ENCODE measurements at regions not wholly inside any gene's neighbourhood (a gene's known extent, or its start where the extent isn't known, plus 50 kb on each side); places are given as distances from the start of the nearest gene placed in this dataset.

- peaks cover 15% of the 10 kb centered on the region for H3K4me1 Mint-ChIP-seq (ENCODE audit: low read depth)
- no peaks in the 10 kb centered on the region for H3K36me3 Mint-ChIP-seq (ENCODE audit: low read depth)
- H3K27ac Mint-ChIP-seq (ENCODE audit: unreplicated experiment): no peak overlapping the region
- H3K4me3 Mint-ChIP-seq (ENCODE audit: unreplicated experiment): no peak overlapping the region
- DNase-seq (ENCODE audit: low spot score): no peak
- no peaks in the 10 kb centered on the region for H3K9me3 Mint-ChIP-seq (ENCODE audit: low read depth)
- H3K27me3 Mint-ChIP-seq (ENCODE audit: low read depth): no peaks in the 10 kb centered on the region
- TF ChIP-seq CTCF (IDR thresholded peaks at IDR 0.05): no peak
Observed at GRCh38 chr14:22337521-22337920, 251.5 kb downstream of the DAD1 start.

GRCh38 chr14:22336031-22336430 lies 253.0 kb downstream of the DAD1 start:
- peaks cover 15% of the 10 kb centered on the region for H3K4me1 Mint-ChIP-seq (ENCODE audit: low read depth)
- no peak overlapping the region for H3K4me3 Mint-ChIP-seq (ENCODE audit: unreplicated experiment)
- TF ChIP-seq CTCF (IDR thresholded peaks at IDR 0.05): no peak
- no peak overlapping the region for H3K27ac Mint-ChIP-seq (ENCODE audit: unreplicated experiment)
- no peak for DNase-seq (ENCODE audit: low spot score)
- no peaks in the 10 kb centered on the region for H3K36me3 Mint-ChIP-seq (ENCODE audit: low read depth)
- H3K9me3 Mint-ChIP-seq (ENCODE audit: low read depth): no peaks in the 10 kb centered on the region
- H3K27me3 Mint-ChIP-seq (ENCODE audit: low read depth): no peaks in the 10 kb centered on the region

- no peak for TF ChIP-seq CTCF (IDR thresholded peaks at IDR 0.05)
- H3K27me3 Mint-ChIP-seq (ENCODE audit: low read depth): no peaks in the 10 kb centered on the region
- peaks cover 14% of the 10 kb centered on the region for H3K4me1 Mint-ChIP-seq (ENCODE audit: low read depth)
- H3K9me3 Mint-ChIP-seq (ENCODE audit: low read depth): peaks cover 4% of the 10 kb centered on the region
- no peak overlapping the region for H3K27ac Mint-ChIP-seq (ENCODE audit: unreplicated experiment)
- H3K36me3 Mint-ChIP-seq (ENCODE audit: low read depth): no peaks in the 10 kb centered on the region
- no peak for DNase-seq (ENCODE audit: low spot score)
- no peak overlapping the region for H3K4me3 Mint-ChIP-seq (ENCODE audit: unreplicated experiment)
Observed at GRCh38 chr14:22334627-22335026, 254.4 kb downstream of the DAD1 start.

GRCh38 chr14:22334275-22334577 lies 254.8 kb downstream of the DAD1 start:
- Mint-ChIP-seq H3K4me3 (ENCODE audit: unreplicated experiment) (no peak overlapping the region), H3K27me3 (ENCODE audit: low read depth) (no peaks in the 10 kb centered on the region), H3K27ac (ENCODE audit: unreplicated experiment) (no peak overlapping the region), H3K4me1 (ENCODE audit: low read depth) (peaks cover 10% of the 10 kb centered on the region), H3K9me3 (ENCODE audit: low read depth) (peaks cover 4% of the 10 kb centered on the region), H3K36me3 (ENCODE audit: low read depth) (no peaks in the 10 kb centered on the region)
- no peak for TF ChIP-seq CTCF (IDR thresholded peaks at IDR 0.05)
- no peak for DNase-seq (ENCODE audit: low spot score)

GRCh38 chr14:22333422-22334274 lies 255.4 kb downstream of the DAD1 start:
- peaks cover 4% of the 10 kb centered on the region for H3K4me1 Mint-ChIP-seq (ENCODE audit: low read depth)
- H3K9me3 Mint-ChIP-seq (ENCODE audit: low read depth): peaks cover 10% of the 10 kb centered on the region
- TF ChIP-seq CTCF (IDR thresholded peaks at IDR 0.05): no peak
- H3K36me3 Mint-ChIP-seq (ENCODE audit: low read depth): peaks cover 2% of the 10 kb centered on the region
- DNase-seq (ENCODE audit: low spot score): no peak
- H3K4me3 Mint-ChIP-seq (ENCODE audit: unreplicated experiment): no peak overlapping the region
- H3K27me3 Mint-ChIP-seq (ENCODE audit: low read depth): no peaks in the 10 kb centered on the region
- no peak overlapping the region for H3K27ac Mint-ChIP-seq (ENCODE audit: unreplicated experiment)
